ENCODE measurements at regions not wholly inside any gene's neighbourhood (a gene's known extent, or its start where the extent isn't known, plus 50 kb on each side); places are given as distances from the start of the nearest gene placed in this dataset.
"Not testable (repeated sequence)": the region's sequence is repeated elsewhere in the genome, so short reads cannot be mapped to it uniquely, and the experiment has no call there.

DNA sequence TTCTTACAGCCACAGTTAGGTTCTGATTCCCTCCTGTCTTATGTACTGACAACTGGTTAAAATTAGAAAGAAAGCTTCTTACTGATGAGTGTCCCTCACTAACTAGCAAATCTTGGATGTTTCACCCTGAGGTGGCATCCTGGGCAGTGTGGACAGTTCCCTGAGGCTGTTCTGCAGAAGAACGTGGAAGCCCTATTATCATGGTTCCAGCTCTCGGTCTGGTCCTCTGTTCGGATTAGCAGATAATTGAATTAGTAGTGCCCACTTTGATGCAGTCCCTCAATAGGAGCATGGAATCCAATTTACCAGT lies 381.7 kb upstream of the NT5C1B start:
- intact Hi-C loops (cut with DNase I) = loop anchor here in 1 of 10 donors (10.0 kb wide), 1 partner anchor 216 kb away; no protein-coding TSS in a partner anchor
- ATAC-seq (no peak), DNase-seq (no peak)
- Histone ChIP-seq H3K27me3 (no peaks in the 10 kb centered on the region), H3K9me3 (peaks cover 0 to 6% (median 0%) of the 10 kb centered on the region in 12 donors), H3K27ac (no peak overlapping the region), H3K36me3 (no peaks in the 10 kb centered on the region), H3K4me3 (no peak overlapping the region), H3K4me1 (peaks cover 0 to 8% (median 2%) of the 10 kb centered on the region in 12 donors)
- WGBS, 4 donors = 88 to 95% (median 92%) methylated on average over 3 of the region's 3 CpGs
- TF ChIP-seq, protein P1, sequence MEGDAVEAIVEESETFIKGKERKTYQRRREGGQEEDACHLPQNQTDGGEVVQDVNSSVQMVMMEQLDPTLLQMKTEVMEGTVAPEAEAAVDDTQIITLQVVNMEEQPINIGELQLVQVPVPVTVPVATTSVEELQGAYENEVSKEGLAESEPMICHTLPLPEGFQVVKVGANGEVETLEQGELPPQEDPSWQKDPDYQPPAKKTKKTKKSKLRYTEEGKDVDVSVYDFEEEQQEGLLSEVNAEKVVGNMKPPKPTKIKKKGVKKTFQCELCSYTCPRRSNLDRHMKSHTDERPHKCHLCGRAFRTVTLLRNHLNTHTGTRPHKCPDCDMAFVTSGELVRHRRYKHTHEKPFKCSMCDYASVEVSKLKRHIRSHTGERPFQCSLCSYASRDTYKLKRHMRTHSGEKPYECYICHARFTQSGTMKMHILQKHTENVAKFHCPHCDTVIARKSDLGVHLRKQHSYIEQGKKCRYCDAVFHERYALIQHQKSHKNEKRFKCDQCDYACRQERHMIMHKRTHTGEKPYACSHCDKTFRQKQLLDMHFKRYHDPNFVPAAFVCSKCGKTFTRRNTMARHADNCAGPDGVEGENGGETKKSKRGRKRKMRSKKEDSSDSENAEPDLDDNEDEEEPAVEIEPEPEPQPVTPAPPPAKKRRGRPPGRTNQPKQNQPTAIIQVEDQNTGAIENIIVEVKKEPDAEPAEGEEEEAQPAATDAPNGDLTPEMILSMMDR (IDR thresholded peaks at IDR 0.05) = no peak
- TF ChIP-seq POLR2A (IDR thresholded peaks at IDR 0.05) = no peak

DNA sequence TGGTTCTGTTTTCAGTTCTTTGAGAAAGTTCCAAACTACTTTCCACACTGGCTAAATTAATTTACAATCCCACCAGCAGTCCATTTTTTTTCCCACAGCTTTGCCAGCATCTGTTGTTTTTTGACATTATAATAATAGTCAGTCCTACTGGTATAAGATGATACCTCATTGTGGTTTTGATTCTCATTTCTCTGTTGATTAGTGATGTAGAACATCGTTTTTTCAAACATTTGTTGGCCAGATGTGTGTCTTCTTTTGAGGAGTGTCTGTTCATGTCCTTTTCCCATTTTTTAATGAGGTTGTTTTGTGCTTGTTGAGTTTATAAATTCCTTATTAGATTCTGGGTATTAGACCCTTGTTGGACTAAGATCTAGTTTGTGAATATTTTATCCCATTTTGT lies 376.8 kb upstream of the NT5C1B start:
- Histone ChIP-seq H3K36me3 (no peaks in the 10 kb centered on the region), H3K4me1 (no peaks in the 10 kb centered on the region), H3K9me3 (peaks cover 0 to 6% (median 0%) of the 10 kb centered on the region in 12 donors), H3K27me3 (no peaks in the 10 kb centered on the region), H3K4me3 (no peak overlapping the region), H3K27ac (no peak overlapping the region)
- intact Hi-C loops (cut with DNase I) = no loop called here
- ATAC-seq (no peak), DNase-seq (no peak)
- 39 to 55% (median 47%) methylated on average over 1 of the region's 1 CpG for WGBS, 4 donors
- TF ChIP-seq, protein P1 (IDR thresholded peaks at IDR 0.05) = no peak

DNA sequence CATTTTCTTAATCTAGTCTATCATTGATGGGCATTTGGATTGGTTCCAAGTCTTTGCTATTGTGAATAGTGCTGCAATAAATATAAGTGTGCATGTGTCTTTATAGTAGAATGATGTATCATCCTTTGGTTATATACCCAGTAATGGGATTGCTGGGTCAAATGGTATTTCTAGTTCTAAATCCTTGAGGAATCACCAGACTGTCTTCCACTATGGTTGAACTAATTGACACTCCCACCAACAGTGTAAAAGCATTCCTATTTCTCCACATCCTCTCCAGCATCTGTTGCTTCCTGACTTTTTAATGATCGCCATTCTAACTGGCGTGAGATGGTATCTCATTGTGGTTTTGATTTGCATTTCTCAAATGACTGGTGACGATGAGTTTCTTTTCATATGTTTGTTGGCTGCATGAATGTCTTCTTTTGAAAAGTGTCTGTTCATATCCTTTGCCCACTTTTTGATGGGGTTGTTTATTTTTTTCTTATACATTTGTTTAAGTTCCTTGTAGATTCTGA lies 374.4 kb upstream of the NT5C1B start:
- H3K36me3 ChIP-seq; H3K4me3 ChIP-seq; H3K4me1 ChIP-seq; ATAC-seq; H3K27ac ChIP-seq; H3K9me3 ChIP-seq; H3K27me3 ChIP-seq; DNase-seq; intact Hi-C loops (cut with DNase I): not testable (repeated sequence)
- WGBS, 4 donors = 86 to 94% (median 92%) methylated on average over 3 of the region's 3 CpGs

DNA sequence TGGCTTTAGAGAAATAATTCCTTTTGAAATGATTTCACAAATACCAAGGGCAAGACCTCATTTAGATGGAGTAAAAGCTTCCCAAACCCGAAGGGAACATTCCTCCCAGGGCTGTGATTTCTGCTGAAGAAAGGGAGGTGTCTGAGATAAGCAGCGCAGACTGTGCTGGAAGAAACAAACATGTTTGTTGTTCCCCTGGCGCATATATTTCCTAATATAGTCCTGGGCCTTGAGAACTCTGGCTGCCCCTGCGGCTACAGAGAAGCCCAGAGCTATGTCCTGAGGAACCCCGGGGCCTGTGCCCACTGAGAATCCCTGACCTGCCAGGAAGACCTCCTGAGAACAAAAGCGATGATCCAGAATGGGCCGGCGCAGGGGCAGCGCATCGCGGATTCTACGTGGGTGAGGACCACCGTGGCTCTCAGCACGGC lies 372.6 kb upstream of the NT5C1B start:
- Histone ChIP-seq H3K27ac (no peak overlapping the region), H3K27me3 (no peaks in the 10 kb centered on the region), H3K4me1 (no peaks in the 10 kb centered on the region), H3K36me3 (no peaks in the 10 kb centered on the region), H3K9me3 (peaks cover 0 to 6% (median 0%) of the 10 kb centered on the region in 12 donors), H3K4me3 (no peak overlapping the region)
- DNase-seq (no peak), ATAC-seq (no peak)
- WGBS, 4 donors = 84 to 88% (median 87%) methylated on average over 13 to 14 of the region's 14 CpGs
- intact Hi-C loops (cut with DNase I) = no loop called here
- TF ChIP-seq, protein P1 (IDR thresholded peaks at IDR 0.05) = no peak
- no peak for TF ChIP-seq POLR2A (IDR thresholded peaks at IDR 0.05)

DNA sequence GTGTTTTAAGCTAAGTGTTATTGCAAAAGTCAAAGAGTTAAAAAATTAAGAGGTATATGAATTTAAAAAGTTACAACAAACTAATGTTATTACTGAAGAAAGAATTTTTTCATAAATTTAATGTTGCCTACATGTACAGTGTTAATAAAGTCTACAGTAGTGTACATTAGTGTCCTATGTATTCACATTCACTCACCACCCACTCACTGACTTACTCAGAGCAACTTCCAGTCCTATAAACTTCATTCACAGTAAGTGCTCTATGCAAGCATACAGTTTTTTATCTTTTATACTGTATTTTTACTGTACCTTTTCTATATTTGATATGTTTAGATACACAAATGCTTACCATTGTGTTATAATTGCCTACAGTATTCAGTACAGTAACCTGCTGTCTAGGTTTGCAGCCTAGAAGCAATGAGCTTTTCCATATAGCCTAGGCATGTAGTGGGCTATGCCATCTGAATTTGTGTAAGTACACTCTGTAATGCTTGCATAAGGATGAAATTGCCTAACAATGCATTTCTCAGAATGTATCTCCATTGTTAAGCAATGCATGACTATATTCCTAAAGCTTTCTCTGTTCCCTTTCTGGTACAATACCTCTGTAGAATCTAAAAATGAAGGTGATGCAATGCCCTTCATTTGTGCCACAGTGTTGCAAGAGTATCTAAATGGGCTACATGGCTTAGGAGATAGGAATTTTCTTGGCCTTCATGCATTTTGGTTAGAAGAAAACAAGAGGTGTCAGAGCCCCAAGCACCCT lies 370.8 kb upstream of the NT5C1B start:
- H3K36me3 ChIP-seq = no peaks in the 10 kb centered on the region
- no peak overlapping the region for H3K27ac ChIP-seq
- TF ChIP-seq POLR2A (IDR thresholded peaks at IDR 0.05) = no peak
- TF ChIP-seq, protein P1 (IDR thresholded peaks at IDR 0.05) = no peak
- H3K9me3 ChIP-seq = peaks cover 0 to 8% (median 0%) of the 10 kb centered on the region in 12 donors
- no peak for ATAC-seq
- no peak overlapping the region for H3K4me3 ChIP-seq
- H3K4me1 ChIP-seq = no peaks in the 10 kb centered on the region
- H3K27me3 ChIP-seq = no peaks in the 10 kb centered on the region
- intact Hi-C loops (cut with DNase I) = no loop called here
- no peak for DNase-seq

Data from heart left ventricle (tissue), 16 donors.